ENCODE measurements at regions not wholly inside any gene's neighbourhood (a gene's known extent, or its start where the extent isn't known, plus 50 kb on each side); places are given as distances from the start of the nearest gene placed in this dataset.

DNA sequence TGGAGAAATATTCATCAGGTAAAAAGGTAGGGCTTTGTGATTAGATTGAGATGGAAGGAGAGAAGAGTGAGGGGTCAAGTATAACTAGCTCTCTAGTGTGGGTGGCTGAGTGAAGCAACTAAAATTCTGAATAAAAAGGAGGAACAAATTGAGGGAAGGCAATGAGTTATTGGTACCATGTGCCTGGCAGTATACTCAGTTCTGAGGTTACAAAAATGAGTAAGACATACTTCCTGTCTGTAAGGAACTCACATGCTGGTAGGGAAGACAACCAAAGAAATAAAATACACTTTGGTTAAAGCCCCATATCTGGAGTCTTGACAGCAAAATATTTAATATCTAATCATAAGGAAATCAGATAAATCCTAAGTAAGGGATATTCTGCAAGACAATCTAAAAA, 476.8 kb upstream of the C9orf72 start:
- Mint-ChIP-seq H3K9me3 (no peaks in the 10 kb centered on the region), H3K36me3 (no peaks in the 10 kb centered on the region), H3K4me3 (no peak overlapping the region), H3K4me1 (no peaks in the 10 kb centered on the region), H3K27ac (no peak overlapping the region), H3K27me3 (no peaks in the 10 kb centered on the region)
- no peak for DNase-seq
- CTCF ChIA-PET, result no interaction called here

DNA sequence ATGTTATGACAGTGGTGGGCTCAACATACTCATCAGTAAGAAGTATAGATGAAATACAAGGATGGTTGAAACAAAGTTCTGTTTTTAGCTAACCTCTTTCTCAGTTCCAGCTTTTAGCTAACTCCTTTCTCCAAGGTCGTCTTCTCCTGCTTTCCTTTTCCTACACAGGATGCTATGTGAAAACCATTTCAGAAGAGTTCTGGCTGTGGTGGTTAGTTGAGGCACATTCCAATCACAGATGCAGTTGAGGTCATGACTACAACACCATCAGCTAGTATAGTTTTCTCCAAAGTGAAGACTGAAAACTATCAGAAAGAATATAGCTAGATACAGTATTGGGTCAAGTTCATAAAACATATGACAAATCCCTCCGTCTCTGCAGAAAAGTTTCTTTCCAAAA, 477.7 kb upstream of the C9orf72 start:
- CTCF ChIA-PET, result no interaction called here
- no peaks in the 10 kb centered on the region for H3K4me1 Mint-ChIP-seq
- no peaks in the 10 kb centered on the region for H3K9me3 Mint-ChIP-seq
- no peak overlapping the region for H3K4me3 Mint-ChIP-seq
- no peak overlapping the region for H3K27ac Mint-ChIP-seq
- no peak for DNase-seq
- no peaks in the 10 kb centered on the region for H3K36me3 Mint-ChIP-seq
- H3K27me3 Mint-ChIP-seq, result no peaks in the 10 kb centered on the region

DNA sequence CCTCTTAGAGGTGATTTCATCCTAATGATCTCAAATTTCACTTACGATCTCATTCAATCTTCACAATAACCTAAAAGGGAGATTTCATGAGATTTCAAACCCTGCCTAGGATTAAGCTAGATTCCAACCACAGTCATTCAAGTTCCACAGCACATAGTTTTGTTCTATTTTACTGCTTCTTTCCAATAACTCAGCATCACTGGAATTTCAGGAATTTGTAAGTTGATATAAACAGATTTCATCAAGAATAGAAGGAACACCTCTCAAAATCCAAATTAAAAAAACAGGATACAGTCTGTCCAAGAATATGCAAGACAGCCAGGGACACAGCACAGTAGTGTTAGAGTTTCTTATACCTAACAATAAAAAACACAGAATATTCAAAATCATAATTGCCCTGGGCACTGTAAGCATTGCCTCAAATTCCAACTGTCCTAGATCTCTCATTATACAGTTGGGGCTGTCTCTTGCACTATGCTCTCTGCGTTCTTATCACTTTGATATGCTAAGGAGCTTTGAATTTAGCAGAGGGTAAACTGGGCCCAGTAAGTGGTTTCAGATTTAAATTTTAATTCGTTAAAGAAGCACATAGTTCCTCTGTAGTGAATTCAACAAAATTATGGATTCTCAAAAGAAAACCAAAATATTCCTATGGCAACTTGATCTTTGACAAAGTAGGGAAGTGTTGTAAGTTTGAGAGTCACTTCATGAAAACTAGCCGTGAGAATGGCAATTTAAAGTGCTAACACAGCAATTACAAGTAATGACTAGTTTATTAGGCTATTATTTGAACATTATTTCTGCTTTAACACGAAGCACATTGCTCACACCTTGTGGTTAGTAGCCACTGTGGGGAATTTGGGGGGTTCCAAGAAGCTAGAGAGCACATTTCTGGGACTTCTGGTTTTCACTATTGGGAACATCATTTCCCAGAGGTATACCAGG, 478.6 kb upstream of the C9orf72 start:
- CTCF ChIA-PET, result no interaction called here
- Mint-ChIP-seq H3K4me1 (no peaks in the 10 kb centered on the region), H3K9me3 (no peaks in the 10 kb centered on the region), H3K4me3 (no peak overlapping the region), H3K36me3 (no peaks in the 10 kb centered on the region), H3K27me3 (no peaks in the 10 kb centered on the region), H3K27ac (no peak overlapping the region)
- DNase-seq, result no peak

DNA sequence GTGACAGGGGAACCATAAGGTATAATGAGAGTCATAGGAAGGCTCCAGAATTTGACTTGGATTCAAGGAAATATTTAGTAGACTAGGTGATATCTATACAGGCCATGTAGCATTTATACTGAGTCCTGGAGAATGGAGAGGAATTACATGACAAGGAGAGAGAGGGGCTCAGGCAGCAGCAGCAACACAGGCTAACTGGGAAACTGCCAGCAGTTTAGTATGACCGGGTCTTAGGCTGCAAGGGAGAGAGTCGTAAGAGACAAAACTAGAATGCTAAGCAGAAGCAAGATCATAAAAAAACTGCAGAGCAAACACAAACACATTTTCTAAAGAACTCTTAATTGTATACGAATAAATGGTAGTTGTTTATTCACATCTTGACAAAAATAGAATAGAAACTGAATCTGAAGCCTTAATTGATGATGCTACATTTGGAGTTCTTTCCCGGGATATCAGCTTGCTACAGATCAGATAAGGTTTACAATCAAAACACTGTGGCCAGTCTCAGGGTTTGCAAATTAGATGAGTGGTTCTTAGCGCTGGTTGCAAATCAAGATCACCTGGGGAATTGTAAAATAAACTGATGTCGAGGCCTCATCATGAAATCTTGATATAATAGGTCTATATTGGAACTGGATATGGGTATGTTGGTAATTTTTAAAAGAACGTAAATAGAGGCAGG, 480.0 kb upstream of the C9orf72 start:
- Mint-ChIP-seq H3K9me3 (no peaks in the 10 kb centered on the region), H3K4me3 (no peak overlapping the region), H3K27ac (no peak overlapping the region), H3K27me3 (no peaks in the 10 kb centered on the region), H3K36me3 (no peaks in the 10 kb centered on the region), H3K4me1 (no peaks in the 10 kb centered on the region)
- no peak for DNase-seq
- CTCF ChIA-PET, result no interaction called here

DNA sequence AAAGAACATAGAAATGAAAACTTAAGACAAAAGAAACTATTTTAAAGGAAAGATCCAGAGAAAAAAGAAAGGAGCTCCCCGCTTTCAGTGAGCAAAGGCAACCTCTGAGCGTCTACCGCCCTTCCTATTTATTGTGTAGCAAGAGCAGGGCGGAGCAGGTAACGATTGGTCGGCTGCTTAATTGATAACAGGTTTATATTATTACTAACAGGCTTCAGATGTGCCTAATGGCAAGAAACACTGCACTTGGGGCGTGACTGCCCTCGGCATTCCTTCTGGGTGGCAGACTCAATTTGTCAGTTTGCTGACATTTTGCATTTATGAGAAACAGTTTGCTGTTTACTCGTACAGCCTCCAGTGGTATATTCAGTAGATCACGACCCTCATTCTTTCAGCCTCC, 482.7 kb upstream of the C9orf72 start:
- H3K9me3 Mint-ChIP-seq, result no peaks in the 10 kb centered on the region

DNA sequence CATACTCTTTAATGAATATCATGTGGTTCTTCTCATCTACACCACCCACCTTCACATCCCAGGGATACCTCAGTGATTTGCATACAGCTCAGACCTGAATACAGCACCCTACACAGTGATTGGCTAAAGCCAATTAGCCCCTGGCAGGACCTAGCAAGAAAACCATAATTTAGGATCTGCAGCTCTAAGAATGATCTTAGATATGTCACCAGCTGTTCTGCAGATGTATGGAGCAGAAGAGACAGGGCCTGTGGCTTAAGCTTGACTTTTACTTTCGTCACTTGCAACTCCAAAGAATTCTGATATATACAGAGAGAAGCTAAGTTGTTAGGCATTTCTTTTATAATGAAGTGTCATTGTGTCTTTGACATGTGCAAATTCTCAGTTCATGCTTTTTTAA, 483.2 kb upstream of the C9orf72 start:
- Mint-ChIP-seq H3K9me3 (no peaks in the 10 kb centered on the region), H3K36me3 (no peaks in the 10 kb centered on the region), H3K27me3 (no peaks in the 10 kb centered on the region), H3K4me1 (no peaks in the 10 kb centered on the region), H3K27ac (no peak overlapping the region), H3K4me3 (no peak overlapping the region)
- CTCF ChIA-PET, result no interaction called here
- no peak for DNase-seq

More for the DNA sequence above, 482.7 kb upstream of the C9orf72 start:
- no peak for DNase-seq
- Mint-ChIP-seq H3K4me1 (no peaks in the 10 kb centered on the region), H3K36me3 (no peaks in the 10 kb centered on the region), H3K4me3 (no peak overlapping the region), H3K27ac (no peak overlapping the region), H3K27me3 (no peaks in the 10 kb centered on the region)
- CTCF ChIA-PET, result no interaction called here

DNA sequence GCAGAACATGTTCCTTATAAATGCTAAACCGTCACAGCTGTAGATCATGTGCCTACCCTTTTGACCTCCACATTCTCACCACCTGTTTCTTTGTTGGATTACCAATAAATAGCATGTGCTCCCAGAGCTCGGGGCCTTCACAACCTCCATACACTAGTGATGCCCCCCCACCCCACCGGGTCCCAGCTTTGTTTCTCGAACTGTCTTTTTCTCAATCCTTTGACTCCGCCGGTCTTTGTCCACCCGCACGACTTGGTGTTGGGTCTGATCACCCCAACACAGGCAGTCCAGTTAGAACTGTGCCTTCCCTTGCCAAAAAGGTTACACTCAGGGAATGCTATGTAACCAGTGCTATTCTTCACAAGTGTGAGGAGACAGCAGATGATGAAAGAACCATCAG, 485.9 kb upstream of the C9orf72 start:
- Mint-ChIP-seq H3K27ac (no peak overlapping the region), H3K9me3 (no peaks in the 10 kb centered on the region), H3K4me1 (no peaks in the 10 kb centered on the region), H3K4me3 (no peak overlapping the region), H3K27me3 (no peaks in the 10 kb centered on the region), H3K36me3 (no peaks in the 10 kb centered on the region)
- CTCF ChIA-PET, result no interaction called here
- DNase-seq, result no peak

DNA sequence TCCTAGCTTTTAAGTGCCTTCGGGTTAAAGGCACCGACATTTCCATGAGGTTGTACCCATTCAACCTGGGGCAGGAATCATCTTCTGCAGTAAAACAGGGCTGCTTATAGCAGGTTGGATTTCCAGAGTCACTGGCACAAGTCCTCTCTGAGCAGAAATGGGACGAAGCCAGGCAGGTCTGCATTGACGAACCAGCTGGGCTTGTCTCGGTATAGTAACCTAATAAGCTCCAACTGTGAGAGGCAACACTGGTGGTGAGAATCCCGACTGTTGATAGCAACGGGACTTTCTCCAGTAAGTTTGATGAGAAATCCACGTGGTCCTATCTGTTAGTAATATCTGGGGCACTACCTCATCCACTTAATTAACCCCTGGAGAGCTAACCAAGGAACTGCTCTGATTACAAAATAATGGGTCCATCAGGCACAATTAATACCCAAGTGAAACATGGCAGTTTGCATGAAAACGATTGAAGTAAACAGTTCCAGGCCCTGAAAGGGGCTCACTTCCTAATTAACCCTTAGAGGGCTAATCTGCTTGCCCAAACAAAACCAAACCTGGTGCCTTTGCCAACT, 491.0 kb upstream of the C9orf72 start:
- no peak overlapping the region for H3K4me3 Mint-ChIP-seq
- H3K27me3 Mint-ChIP-seq, result no peaks in the 10 kb centered on the region
- H3K9me3 Mint-ChIP-seq, result no peaks in the 10 kb centered on the region
- CTCF ChIA-PET, result no interaction called here
- no peak for DNase-seq
- no peaks in the 10 kb centered on the region for H3K4me1 Mint-ChIP-seq
- H3K27ac Mint-ChIP-seq, result no peak overlapping the region
- H3K36me3 Mint-ChIP-seq, result no peaks in the 10 kb centered on the region

DNA sequence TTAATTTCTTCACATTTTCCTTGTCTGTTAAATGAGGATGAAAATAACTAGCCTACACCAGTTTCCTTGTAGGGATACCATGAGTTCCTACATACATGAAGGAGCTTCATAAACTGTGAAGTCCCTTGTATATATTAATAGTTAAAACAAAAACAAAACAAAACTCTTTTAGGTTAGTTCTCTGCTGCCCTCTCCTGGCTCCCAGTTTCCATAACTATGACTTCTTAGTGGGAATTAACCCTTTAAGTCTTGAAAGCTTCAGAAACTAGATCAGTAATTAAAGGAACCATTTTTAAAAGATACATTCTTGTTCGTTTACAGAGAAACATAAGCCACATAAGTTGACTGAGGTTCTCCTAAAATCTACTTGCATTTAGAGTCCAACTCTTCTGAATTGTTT, 500.0 kb upstream of the C9orf72 start:
- no peak for DNase-seq
- no peak overlapping the region for H3K27ac Mint-ChIP-seq
- no peaks in the 10 kb centered on the region for H3K27me3 Mint-ChIP-seq
- no peak overlapping the region for H3K4me3 Mint-ChIP-seq
- CTCF ChIA-PET, result interaction anchor here (1.2 kb wide), 1 partner anchor 348 kb away, joined by 3 read pairs; no protein-coding TSS in a partner anchor
- H3K9me3 Mint-ChIP-seq, result no peaks in the 10 kb centered on the region
- H3K4me1 Mint-ChIP-seq, result no peaks in the 10 kb centered on the region
- H3K36me3 Mint-ChIP-seq, result no peaks in the 10 kb centered on the region

DNA sequence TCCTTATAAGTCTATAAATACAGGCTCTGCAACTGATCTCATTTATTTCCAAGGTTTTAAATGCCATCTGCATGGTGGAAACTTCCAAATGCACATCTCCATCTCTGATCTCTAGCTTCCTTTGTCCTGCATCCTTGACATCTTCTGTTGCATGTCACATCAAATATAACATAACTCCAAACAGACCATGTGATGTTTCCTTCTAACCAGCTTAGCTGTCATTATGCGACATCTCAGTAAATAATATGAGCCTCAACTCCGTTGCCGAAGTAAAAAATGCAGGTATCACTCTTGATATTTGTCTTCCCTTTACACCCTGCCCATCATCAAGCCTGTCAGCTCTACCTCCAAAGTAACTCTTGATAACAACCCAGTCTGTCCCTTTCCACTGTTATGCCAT, 506.4 kb upstream of the C9orf72 start:
- H3K36me3 Mint-ChIP-seq, result no peaks in the 10 kb centered on the region
- H3K9me3 Mint-ChIP-seq, result no peaks in the 10 kb centered on the region
- H3K27ac Mint-ChIP-seq, result no peak overlapping the region
- no peaks in the 10 kb centered on the region for H3K4me1 Mint-ChIP-seq
- H3K4me3 Mint-ChIP-seq, result no peak overlapping the region
- H3K27me3 Mint-ChIP-seq, result no peaks in the 10 kb centered on the region
- DNase-seq, result no peak
- CTCF ChIA-PET, result no interaction called here

DNA sequence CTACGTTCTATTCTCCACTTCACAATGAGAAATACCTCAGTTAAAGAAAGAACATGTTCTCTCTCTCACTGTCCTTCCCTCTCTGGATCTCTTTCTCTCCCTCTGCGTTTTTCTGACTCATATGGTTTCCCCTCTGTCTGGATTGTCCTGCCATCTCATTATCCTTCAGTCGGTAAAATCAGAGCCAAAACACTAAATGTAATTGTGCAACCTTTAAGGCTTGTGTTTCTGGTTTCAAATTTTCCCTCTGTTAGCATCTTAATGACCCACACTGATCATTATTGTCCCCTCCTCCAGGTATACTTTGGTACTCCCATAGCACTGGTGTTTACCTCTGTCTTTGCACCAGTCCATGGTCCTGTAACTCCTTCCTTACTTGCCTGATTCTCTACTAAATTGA, 509.4 kb upstream of the C9orf72 start:
- no peak overlapping the region for H3K27ac Mint-ChIP-seq
- H3K27me3 Mint-ChIP-seq, result no peaks in the 10 kb centered on the region
- no peaks in the 10 kb centered on the region for H3K9me3 Mint-ChIP-seq
- DNase-seq, result no peak
- H3K4me1 Mint-ChIP-seq, result no peaks in the 10 kb centered on the region
- no peak overlapping the region for H3K4me3 Mint-ChIP-seq
- no peaks in the 10 kb centered on the region for H3K36me3 Mint-ChIP-seq
- CTCF ChIA-PET, result no interaction called here

DNA sequence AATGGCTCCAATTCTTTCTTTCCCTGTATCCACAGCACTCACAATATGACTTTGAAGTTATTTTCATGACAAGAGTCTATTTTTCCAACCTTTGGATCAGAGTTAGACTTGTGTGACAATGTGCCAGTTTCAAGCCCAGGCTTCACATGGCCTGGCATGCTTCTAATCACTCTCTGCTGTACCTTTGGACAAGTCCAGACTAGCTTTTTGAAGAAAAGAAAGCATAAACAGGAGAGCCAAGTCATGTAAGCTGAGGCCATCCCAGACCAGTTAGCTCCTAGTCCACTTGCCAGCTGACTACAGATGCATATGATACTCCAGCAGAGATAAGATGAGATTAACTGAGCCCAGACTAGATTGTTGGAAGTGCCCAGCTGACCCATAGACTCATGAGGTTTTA, 513.6 kb upstream of the C9orf72 start:
- Mint-ChIP-seq H3K9me3 (no peaks in the 10 kb centered on the region), H3K36me3 (no peaks in the 10 kb centered on the region), H3K27ac (no peak overlapping the region), H3K27me3 (no peaks in the 10 kb centered on the region), H3K4me3 (no peak overlapping the region), H3K4me1 (no peaks in the 10 kb centered on the region)
- no peak for DNase-seq
- CTCF ChIA-PET, result no interaction called here

DNA sequence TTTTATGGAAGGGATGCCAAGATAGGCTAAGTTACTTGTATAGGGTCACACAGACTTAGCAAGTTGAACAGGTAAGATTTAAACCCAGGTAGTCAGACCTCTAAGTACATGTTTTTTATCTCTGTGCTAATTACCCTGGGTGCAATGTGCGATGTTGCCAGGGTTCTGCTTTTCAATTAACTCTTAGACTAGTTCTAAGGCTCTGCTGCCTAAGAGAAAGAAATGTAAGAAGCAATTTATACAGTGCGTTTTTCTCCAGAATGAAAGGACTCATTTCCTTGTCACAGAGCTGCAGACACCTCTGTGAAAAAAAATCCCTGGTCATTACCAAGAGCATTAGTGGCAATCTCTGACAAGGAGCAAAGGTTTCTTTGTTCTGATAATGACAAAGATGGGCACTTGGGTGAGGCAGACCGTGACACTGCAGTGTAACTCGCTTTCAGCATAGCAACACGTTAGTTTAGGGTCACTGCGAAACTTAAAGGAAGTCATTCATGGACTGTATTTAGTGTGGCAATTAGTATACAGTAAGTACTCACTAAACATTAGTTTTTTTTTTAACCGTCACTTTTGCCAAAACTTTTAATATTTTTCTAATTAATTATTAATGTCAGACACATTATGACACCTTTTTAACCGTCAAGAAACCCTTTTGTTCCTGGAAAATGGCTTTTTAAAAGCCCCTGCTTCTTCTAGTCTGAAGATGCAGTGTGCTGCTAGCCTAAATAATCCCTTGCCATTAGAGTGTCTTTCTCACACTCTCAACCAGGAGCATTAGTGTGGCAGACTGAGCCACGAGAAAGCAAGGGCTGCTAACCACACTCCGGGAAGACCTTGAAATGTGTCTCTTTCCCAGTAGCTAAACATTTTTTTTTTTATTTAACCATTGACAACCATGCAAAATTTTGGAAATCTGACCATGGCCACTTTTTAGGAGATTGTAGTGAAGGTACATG, 520.0 kb upstream of the C9orf72 start:
- Mint-ChIP-seq H3K9me3 (no peaks in the 10 kb centered on the region), H3K27me3 (no peaks in the 10 kb centered on the region), H3K27ac (no peak overlapping the region), H3K4me1 (no peaks in the 10 kb centered on the region), H3K36me3 (no peaks in the 10 kb centered on the region), H3K4me3 (no peak overlapping the region)
- DNase-seq, result no peak
- CTCF ChIA-PET, result no interaction called here

DNA sequence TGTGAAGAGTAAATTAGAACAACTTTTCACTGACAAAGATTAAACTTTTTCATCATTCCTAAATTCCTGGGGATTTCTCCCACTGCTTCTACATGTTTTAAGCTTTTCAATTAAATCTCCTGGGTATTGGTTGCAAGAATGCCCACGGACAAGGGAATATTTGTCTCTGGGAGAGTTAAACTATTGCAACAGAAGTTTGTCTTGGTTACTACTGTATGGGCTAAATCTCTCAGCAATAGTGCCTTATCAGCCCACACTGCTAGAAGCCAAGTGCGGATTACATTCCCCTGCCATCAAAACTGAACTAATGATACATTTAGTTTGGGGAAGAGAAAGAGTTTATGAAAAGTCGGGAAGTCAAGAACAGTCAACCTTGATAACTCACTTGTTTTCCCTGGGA, 528.2 kb upstream of the C9orf72 start:
- Mint-ChIP-seq H3K9me3 (no peaks in the 10 kb centered on the region), H3K36me3 (no peaks in the 10 kb centered on the region), H3K27me3 (no peaks in the 10 kb centered on the region), H3K27ac (no peak overlapping the region), H3K4me3 (no peak overlapping the region), H3K4me1 (no peaks in the 10 kb centered on the region)
- CTCF ChIA-PET, result no interaction called here
- no peak for DNase-seq

Measured in activated naive CD4-positive, alpha-beta T cell treated with anti-CD3 and anti-CD28 coated beads, Interleukin-2, amount 10 ng/mL, durations not matched to agents 7 days and 5 days (primary cell).